IMR-90 (cell line): ENCODE measurements at regions not wholly inside any gene's neighbourhood (a gene's known extent, or its start where the extent isn't known, plus 50 kb on each side); places are given as distances from the start of the nearest gene placed in this dataset.

Experiments
- ATAC-seq: fragments of 200-7000 bp; cut with Tn5 transposase; 2 replicates; pipeline ENCODE4 v1.9.1; 2020; ENCODE audit warnings: low read depth, mild to moderate bottlenecking, moderate library complexity
- BruUV-seq: library from RNA; stranded (reverse); fragments of 400-500 nt; replicated peaks from 2 replicates; lab custom pipeline; 2021; lab: Mats Ljungman, UMichigan
- CTCF ChIA-PET: fragments of 300-600 bp; formaldehyde crosslinking; extraction: SDS; loops from one replicate; lab custom pipeline; 2021; ENCODE audit warnings: antibody characterized with exemption; lab: Yijun Ruan, JAX
- POLR2A ChIA-PET: fragments of 300-600 bp; sonication (Branson Sonifier 250); formaldehyde crosslinking; loops from one replicate; lab custom pipeline; 2022; ENCODE audit warnings: antibody characterized with exemption; ENCODE audit not compliant: unreplicated experiment; lab: Charles Lee
- DNase-seq: peaks from one replicate; pipeline ENCODE4 v3.0.0; 2013
- H2AFZ ChIP-seq: replicated peaks from 2 replicates; pipeline ENCODE3; 2013; ENCODE audit warnings: low read length, mild to moderate bottlenecking; ENCODE audit not compliant: poor library complexity
- H2AK5ac ChIP-seq: 2 replicates; pipeline ENCODE4 v1.6.1; 2013; ENCODE audit warnings: low read depth, low read length, inconsistent platforms
- H2AK9ac ChIP-seq: replicated peaks from 2 replicates; pipeline ENCODE3; 2013; ENCODE audit warnings: mild to moderate bottlenecking, low read depth, low read length, moderate library complexity; ENCODE audit not compliant: poor library complexity
- H2BK120ac ChIP-seq: 2 replicates; pipeline ENCODE4 v1.6.1; 2013; ENCODE audit warnings: low read depth, low read length, inconsistent platforms
- H2BK15ac ChIP-seq: 3 replicates; pipeline ENCODE4 v1.6.1; 2013; ENCODE audit warnings: low read depth, low read length, inconsistent platforms
- H2BK20ac ChIP-seq: 2 replicates; pipeline ENCODE4 v1.6.1; 2013; ENCODE audit warnings: low read depth, mild to moderate bottlenecking, inconsistent platforms, low read length, moderate library complexity
- H2BK5ac ChIP-seq: 2 replicates; pipeline ENCODE4 v1.6.1; 2013; ENCODE audit warnings: mild to moderate bottlenecking, low read depth, low read length, inconsistent platforms; ENCODE audit not compliant: poor library complexity, severe bottlenecking
- H3K14ac ChIP-seq: replicated peaks from 2 replicates; pipeline ENCODE4 v1.6.1; 2013; ENCODE audit warnings: low read depth, low read length, inconsistent platforms
- H3K18ac ChIP-seq: 2 replicates; pipeline ENCODE4 v1.6.1; 2013; ENCODE audit warnings: low read depth, low read length, control low read depth
- H3K23ac ChIP-seq: 2 replicates; pipeline ENCODE4 v1.6.1; 2013; ENCODE audit warnings: low read depth, low read length, inconsistent platforms
- H3K27ac ChIP-seq: 2 replicates; pipeline ENCODE4 v1.5.1; 2013; ENCODE audit warnings: mild to moderate bottlenecking, control low read depth, low read length; ENCODE audit not compliant: insufficient read depth
- H3K27me3 ChIP-seq: 2 replicates; pipeline ENCODE4 v1.6.1; 2013; ENCODE audit warnings: low read length; ENCODE audit not compliant: control insufficient read depth, insufficient read depth
- H3K36me3 ChIP-seq: 2 replicates; pipeline ENCODE4 v1.6.1; 2013; ENCODE audit warnings: low read length, mixed read lengths; ENCODE audit not compliant: control insufficient read depth, insufficient read depth
- H3K4ac ChIP-seq: 2 replicates; pipeline ENCODE4 v1.6.1; 2013; ENCODE audit warnings: low read depth, low read length, inconsistent platforms
- H3K4me1 ChIP-seq: 2 replicates; pipeline ENCODE4 v1.6.1; 2013; ENCODE audit warnings: low read length, mixed read lengths; ENCODE audit not compliant: control insufficient read depth, insufficient read depth
- H3K4me2 ChIP-seq: 2 replicates; pipeline ENCODE4 v1.6.1; 2013; ENCODE audit warnings: low read depth, mild to moderate bottlenecking, control low read depth, low read length, moderate library complexity
- H3K4me3 ChIP-seq: 2 replicates; pipeline ENCODE4 v1.5.1; 2013; ENCODE audit warnings: low read depth, mild to moderate bottlenecking, control low read depth, low read length, moderate library complexity; ENCODE audit not compliant: insufficient read depth
- H3K56ac ChIP-seq: 2 replicates; pipeline ENCODE4 v1.6.1; 2013; ENCODE audit warnings: low read length, inconsistent platforms; ENCODE audit not compliant: insufficient read depth; ENCODE audit errors: extremely low read depth
- H3K79me1 ChIP-seq, 2 experiments: 2 replicates each; pipeline ENCODE4 v1.6.1; 2013; ENCODE audit warnings: low read length in 2 of 2, inconsistent platforms in 1 of 2, low read depth in 1 of 2
- H3K9ac ChIP-seq: 2 replicates; pipeline ENCODE4 v1.6.1; 2013; ENCODE audit warnings: low read depth, low read length, control low read depth
- H3K9me1 ChIP-seq: 2 replicates; pipeline ENCODE4 v1.6.1; 2013; ENCODE audit warnings: low read length, inconsistent platforms; ENCODE audit not compliant: insufficient read depth
- H3K9me3 ChIP-seq: 2 replicates; pipeline ENCODE4 v1.6.1; 2013; ENCODE audit warnings: low read length; ENCODE audit not compliant: control insufficient read depth, insufficient read depth
- H4K20me1 ChIP-seq: 2 replicates; pipeline ENCODE4 v1.6.1; 2013; ENCODE audit warnings: low read length, inconsistent platforms; ENCODE audit not compliant: insufficient read depth
- H4K5ac ChIP-seq: 2 replicates; pipeline ENCODE4 v1.6.1; 2013; ENCODE audit warnings: mild to moderate bottlenecking, low read depth, low read length, control low read depth
- H4K8ac ChIP-seq, 2 experiments: 2 replicates each; pipeline ENCODE4 v1.6.1; 2013; ENCODE audit warnings: low read depth in 2 of 2, low read length in 2 of 2, control low read depth in 1 of 2, inconsistent platforms in 1 of 2
- H4K91ac ChIP-seq: 2 replicates; pipeline ENCODE4 v1.6.1; 2013; ENCODE audit warnings: low read depth, low read length, inconsistent platforms; ENCODE audit not compliant: insufficient read depth
- CEBPB ChIP-seq: IDR thresholded peaks from 2 replicates; pipeline ENCODE4 v1.6.1; 2012; ENCODE audit warnings: low read depth, low read length, improper control_type of control experiment
- CTCF ChIP-seq: conservative IDR thresholded peaks from 2 replicates; pipeline ENCODE4 v1.5.1; 2012; ENCODE audit warnings: mild to moderate bottlenecking, low read depth, low read length, improper control_type of control experiment
- FOS ChIP-seq: fragments of 150-350 bp; IDR thresholded peaks from 2 replicates; pipeline ENCODE4 v1.6.1; 2016; ENCODE audit warnings: low read depth, low read length
- MAFK ChIP-seq: IDR thresholded peaks from 2 replicates; pipeline ENCODE4 v1.6.1; 2012; ENCODE audit warnings: low read depth, low read length, improper control_type of control experiment
- MAZ ChIP-seq: IDR thresholded peaks from 2 replicates; pipeline ENCODE4 v1.6.1; 2012; ENCODE audit warnings: low read depth, mild to moderate bottlenecking, low read length, improper control_type of control experiment, moderate library complexity, borderline replicate concordance
- NFE2L2 ChIP-seq: fragments of 150-350 bp; IDR thresholded peaks from 2 replicates; pipeline ENCODE4 v1.6.1; 2016; ENCODE audit warnings: low read depth, mild to moderate bottlenecking, low read length
- POLR2A ChIP-seq: IDR thresholded peaks from 2 replicates; pipeline ENCODE4 v1.6.1; 2012; ENCODE audit warnings: mild to moderate bottlenecking, low read depth, low read length
- RAD21 ChIP-seq: IDR thresholded peaks from 2 replicates; pipeline ENCODE4 v1.6.1; 2012; ENCODE audit warnings: low read length, improper control_type of control experiment
- RFX5 ChIP-seq: IDR thresholded peaks from 2 replicates; pipeline ENCODE4 v1.8.0; 2012; ENCODE audit warnings: low read depth, mild to moderate bottlenecking, low read length, moderate library complexity
- SMC3 ChIP-seq: fragments of 150-350 bp; IDR thresholded peaks from 2 replicates; pipeline ENCODE4 v1.6.1; 2016; ENCODE audit warnings: low read depth, mild to moderate bottlenecking, antibody characterized with exemption, low read length, moderate library complexity
- USF2 ChIP-seq: fragments of 150-350 bp; IDR thresholded peaks from 2 replicates; pipeline ENCODE4 v1.6.1; 2017; ENCODE audit warnings: mild to moderate bottlenecking, antibody characterized with exemption, low read length, low read depth
- WGBS, 2 experiments: methylation state at CpG; one replicate each; pipeline versions ENCODE4 v1.1.5 to v1.1.7; 2013; ENCODE audit warnings: missing lambda C conversion rate in 2 of 2; ENCODE audit not compliant: insufficient read length in 1 of 2; ENCODE audit errors: extremely low coverage in 2 of 2; 5-methylcytosine and 5-hydroxymethylcytosine counted together
- dilution Hi-C: fragments of 300-500 bp; cut with HindIII; formaldehyde crosslinking; loops from one replicate; pipeline ENCODE4 v1.14.3; 2018; ENCODE audit warnings: low sequenced_read_pairs; ENCODE audit not compliant: unreplicated experiment
- in situ Hi-C: fragments of 300-500 bp; cut with MboI; formaldehyde crosslinking; loops from 3 replicates; pipeline ENCODE4 v1.14.3; 2019; ENCODE audit warnings: low sequenced_read_pairs, inconsistent platforms, mixed read lengths
- intact Hi-C: fragments of 100-400 bp; cut with micrococcal nuclease; formaldehyde crosslinking; loops from 2 replicates; pipeline ENCODE4 v1.10.0; 2022

- H4K8ac ChIP-seq, result no peak overlapping the region
- H3K79me1 ChIP-seq, result no peaks in the 10 kb centered on the region
- H3K4me2 ChIP-seq, result no peak overlapping the region
- ATAC-seq, result no peak
- no peak overlapping the region for H2BK5ac ChIP-seq
- TF ChIP-seq FOS (no peak), RFX5 (no peak), RAD21 (no peak), MAFK (no peak), CEBPB (no peak), MAZ (no peak), CTCF (no peak), NFE2L2 (no peak), SMC3 (no peak), USF2 (no peak), POLR2A (no peak)
- no peaks in the 10 kb centered on the region for H4K20me1 ChIP-seq
- H3K27me3 ChIP-seq, result no peaks in the 10 kb centered on the region
- H3K4me1 ChIP-seq, result peaks cover 2% of the 10 kb centered on the region; the same call in 1 of the 2 replicates
- no peak overlapping the region for H3K27ac ChIP-seq
- H3K4me3 ChIP-seq, result no peak overlapping the region
- no peak overlapping the region for H4K91ac ChIP-seq
- H2AK5ac ChIP-seq, result no peak overlapping the region
- dilution Hi-C loops (no loop called here), in situ Hi-C loops (no loop called here), intact Hi-C loops (no loop called here)
- 0 out of 2 replicates have a peak, but pooled peaks cover 1% of the 10 kb centered on the region for H3K9me1 ChIP-seq
- no peak overlapping the region for H3K56ac ChIP-seq
- WGBS, 2 experiments, result no CpG with 5 or more reads among the region's 3 CpGs
- BruUV-seq, result no TSS peak
- ChIA-PET CTCF (interaction anchor here (0.9 kb wide), 1 partner anchor 20 kb away, joined by 3 read pairs; no protein-coding TSS in a partner anchor), POLR2A (no interaction called here)
- no peak overlapping the region for H3K14ac ChIP-seq
- H3K23ac ChIP-seq, result no peak overlapping the region
- H2BK120ac ChIP-seq, result no peak overlapping the region
- no peak overlapping the region for H2AK9ac ChIP-seq
- no peak overlapping the region for H2AFZ ChIP-seq
- no peak overlapping the region for H2BK20ac ChIP-seq
- no peak overlapping the region for H3K4ac ChIP-seq
- no peaks in the 10 kb centered on the region; the same call in 1 of the 2 replicates for H3K9me3 ChIP-seq
- H3K9ac ChIP-seq, result no peak overlapping the region
- no peak overlapping the region for H2BK15ac ChIP-seq
- H4K5ac ChIP-seq, result no peak overlapping the region
- DNase-seq, result no peak
- H3K36me3 ChIP-seq, result no peaks in the 10 kb centered on the region
- no peak overlapping the region for H3K18ac ChIP-seq
Measured at GRCh38 chr9:78792745-78793144, 495.8 kb downstream of the PSAT1 start.
